HFFc6 (cell line): ENCODE measurements at regions not wholly inside any gene's neighbourhood (a gene's known extent, or its start where the extent isn't known, plus 50 kb on each side); places are given as distances from the start of the nearest gene placed in this dataset.
A peak's percentile ranks its signal among the peaks of the same experiment; 100 is the strongest.

Experiments
- DNase-seq: peaks from one replicate; pipeline ENCODE4 v3.0.0-alpha.2; 2018
- H3K27ac Mint-ChIP-seq: 2 replicates; pipeline ENCODE4 v1.8.0; 2020; ENCODE audit warnings: mild to moderate bottlenecking, mixed read lengths
- H3K27me3 Mint-ChIP-seq: 2 replicates; pipeline ENCODE4 v1.8.0; 2021; ENCODE audit warnings: mild to moderate bottlenecking, moderate library complexity, mixed read lengths; ENCODE audit not compliant: insufficient read depth
- H3K36me3 Mint-ChIP-seq: 2 replicates; pipeline ENCODE4 v1.8.0; 2021; ENCODE audit warnings: low read depth, mixed read lengths
- H3K4me1 Mint-ChIP-seq: 2 replicates; pipeline ENCODE4 v1.8.0; 2020; ENCODE audit warnings: low read depth, mixed read lengths
- H3K4me3 Mint-ChIP-seq: 2 replicates; pipeline ENCODE4 v1.8.0; 2020; ENCODE audit warnings: mild to moderate bottlenecking, moderate library complexity, mixed read lengths
- H3K9me3 Mint-ChIP-seq: 2 replicates; pipeline ENCODE4 v1.8.0; 2020; ENCODE audit warnings: mild to moderate bottlenecking, mixed read lengths
- CTCF ChIP-seq: fragments of 200-600 bp; sonication (generic); IDR thresholded peaks from 2 replicates; pipeline ENCODE4 v1.5.0; 2021; ENCODE audit warnings: antibody characterized with exemption, mild to moderate bottlenecking

- peaks cover 2% of the 10 kb centered on the region for H3K27me3 Mint-ChIP-seq
- no peak; the same call in 1 of the 2 replicates for TF ChIP-seq CTCF
- peak overlapping the region; percentile 68; the same call in 1 of the 2 replicates for H3K4me3 Mint-ChIP-seq
- H3K36me3 Mint-ChIP-seq: peaks cover 16% of the 10 kb centered on the region
- H3K9me3 Mint-ChIP-seq: no peaks in the 10 kb centered on the region; the same call in 1 of the 2 replicates
- no peak for DNase-seq
- H3K27ac Mint-ChIP-seq: peak overlapping the region; percentile 94
- H3K4me1 Mint-ChIP-seq: peaks cover 54% of the 10 kb centered on the region
Observed at GRCh38 chr14:61177279-61178225, 103.6 kb downstream of the TMEM30B start.

- Mint-ChIP-seq H3K27me3 (peaks cover 2% of the 10 kb centered on the region), H3K27ac (no peak overlapping the region), H3K4me3 (no peak overlapping the region), H3K9me3 (no peaks in the 10 kb centered on the region; the same call in 1 of the 2 replicates), H3K4me1 (peaks cover 54% of the 10 kb centered on the region), H3K36me3 (peaks cover 17% of the 10 kb centered on the region)
- no peak for TF ChIP-seq CTCF
- DNase-seq: no peak
Observed at GRCh38 chr14:61176686-61177085, 104.5 kb downstream of the TMEM30B start.

GRCh38 chr14:61174987-61175386 lies 106.2 kb downstream of the TMEM30B start:
- Mint-ChIP-seq H3K4me3 (no peak overlapping the region), H3K36me3 (peaks cover 14% of the 10 kb centered on the region), H3K4me1 (peaks cover 48% of the 10 kb centered on the region), H3K27ac (no peak overlapping the region), H3K27me3 (peaks cover 2% of the 10 kb centered on the region), H3K9me3 (no peaks in the 10 kb centered on the region; the same call in 1 of the 2 replicates)
- peak; percentile 32 for DNase-seq
- TF ChIP-seq CTCF: no peak

- Mint-ChIP-seq H3K9me3 (no peaks in the 10 kb centered on the region; the same call in 1 of the 2 replicates), H3K36me3 (peaks cover 11% of the 10 kb centered on the region), H3K4me3 (no peak overlapping the region), H3K27me3 (peaks cover 2% of the 10 kb centered on the region), H3K4me1 (peaks cover 43% of the 10 kb centered on the region), H3K27ac (no peak overlapping the region)
- DNase-seq: no peak
- no peak for TF ChIP-seq CTCF
Observed at GRCh38 chr14:61174441-61174891, 106.7 kb downstream of the TMEM30B start.

- H3K27ac Mint-ChIP-seq: no peak overlapping the region
- TF ChIP-seq CTCF: no peak
- no peak for DNase-seq
- no peaks in the 10 kb centered on the region; the same call in 1 of the 2 replicates for H3K9me3 Mint-ChIP-seq
- no peaks in the 10 kb centered on the region; the same call in 1 of the 2 replicates for H3K27me3 Mint-ChIP-seq
- H3K4me3 Mint-ChIP-seq: no peak overlapping the region
- peaks cover 24% of the 10 kb centered on the region for H3K4me1 Mint-ChIP-seq
- H3K36me3 Mint-ChIP-seq: peaks cover 11% of the 10 kb centered on the region
Observed at GRCh38 chr14:61171727-61172126, 109.4 kb downstream of the TMEM30B start.
